GM12878 (cell line): ENCODE measurements at regions not wholly inside any gene's neighbourhood (a gene's known extent, or its start where the extent isn't known, plus 50 kb on each side); places are given as distances from the start of the nearest gene placed in this dataset.

Source experiments
- ATAC-seq: fragments of 200-7000 bp; cut with Tn5 transposase; 3 replicates; pipeline ENCODE4 v1.9.1; 2020; ENCODE audit warnings: mild to moderate bottlenecking, moderate library complexity
- BruUV-seq: library from RNA; stranded (reverse); fragments of 400-500 nt; replicated peaks from 2 replicates; lab custom pipeline; 2021; lab: Mats Ljungman, UMichigan
- CTCF ChIA-PET: fragments of 300-600 bp; sonication (Branson Sonifier 250); formaldehyde crosslinking; extraction: SDS; loops from one replicate; lab custom pipeline; 2021; ENCODE audit warnings: inconsistent platforms; lab: Yijun Ruan, JAX
- POLR2A ChIA-PET: fragments of 350-600 bp; formaldehyde crosslinking; extraction: SDS; loops from one replicate; lab custom pipeline; 2021; ENCODE audit warnings: inconsistent platforms; lab: Charles Lee
- RAD21 ChIA-PET: fragments of 300-600 bp; sonication (Branson Sonifier 250); formaldehyde crosslinking; loops from one replicate; lab custom pipeline; 2023; ENCODE audit warnings: antibody characterized with exemption; ENCODE audit not compliant: unreplicated experiment; lab: Charles Lee
- SMC1A ChIA-PET: fragments of 300-600 bp; sonication (Branson Sonifier 250); formaldehyde crosslinking; loops from one replicate; lab custom pipeline; 2023; ENCODE audit not compliant: unreplicated experiment, uncharacterized antibody; lab: Charles Lee
- DNase-seq: peaks from one replicate; pipeline ENCODE4 v3.0.0-alpha.2; 2011; ENCODE audit warnings: low read depth, low spot score
- FAIRE-seq: peaks from 3 replicates; lab custom pipeline; 2011; peaks lifted over from hg19 to GRCh38; lab: Jason Lieb, UNC
- H2AFZ ChIP-seq: 2 replicates; pipeline ENCODE4 v1.6.0; 2011; ENCODE audit warnings: low read depth, low read length, control low read depth; ENCODE audit not compliant: control insufficient read depth
- H3K27ac ChIP-seq: 2 replicates; pipeline ENCODE4 v1.5.1; 2011; ENCODE audit warnings: control low read depth; ENCODE audit not compliant: control insufficient read depth, insufficient read depth
- H3K27me3 ChIP-seq, 2 experiments: replicated peaks in 1 of 2; 2 replicates each; pipeline versions ENCODE4 v1.6.0 to v1.6.1; 2011; ENCODE audit warnings: low read length in 1 of 2; ENCODE audit not compliant: control insufficient read depth in 2 of 2, insufficient read depth in 2 of 2
- H3K36me3 ChIP-seq, 2 experiments: 2 replicates each; pipeline ENCODE4 v1.5.1; 2011; ENCODE audit warnings: low read length in 1 of 2; ENCODE audit not compliant: control insufficient read depth in 2 of 2, insufficient read depth in 2 of 2
- H3K4me1 ChIP-seq: 2 replicates; pipeline ENCODE4 v1.6.1; 2011; ENCODE audit warnings: mild to moderate bottlenecking, low read length, moderate library complexity, mixed read lengths; ENCODE audit not compliant: control insufficient read depth, insufficient read depth
- H3K4me2 ChIP-seq: 2 replicates; pipeline ENCODE4 v1.6.0; 2011; ENCODE audit warnings: control low read depth; ENCODE audit not compliant: control insufficient read depth, insufficient read depth
- H3K4me3 ChIP-seq: fragments of 200-600 bp; sonication (generic); 2 replicates; pipeline ENCODE4 v1.5.1; 2016
- H3K79me2 ChIP-seq: 2 replicates; pipeline ENCODE4 v1.6.0; 2011; ENCODE audit warnings: low read length; ENCODE audit not compliant: control insufficient read depth, insufficient read depth
- H3K9ac ChIP-seq: 2 replicates; pipeline ENCODE4 v1.8.0; 2011; ENCODE audit warnings: low read length, control low read depth, mixed read lengths; ENCODE audit not compliant: control insufficient read depth, insufficient read depth
- H3K9me3 ChIP-seq: replicated peaks from 3 replicates; pipeline ENCODE4 v1.5.1; 2011; ENCODE audit warnings: mild to moderate bottlenecking, low read length; ENCODE audit not compliant: control insufficient read depth, insufficient read depth
- H4K20me1 ChIP-seq: 2 replicates; pipeline ENCODE4 v1.6.0; 2011; ENCODE audit not compliant: control insufficient read depth, insufficient read depth
- ATF2 ChIP-seq: IDR thresholded peaks from 2 replicates; pipeline ENCODE4 v1.6.1; 2012; ENCODE audit warnings: low read length, inconsistent platforms
- BRCA1 ChIP-seq: IDR thresholded peaks from 2 replicates; pipeline ENCODE4 v1.6.1; 2011; ENCODE audit warnings: low read depth, low read length, improper control_type of control experiment
- CHD2 ChIP-seq: IDR thresholded peaks from 2 replicates; pipeline ENCODE4 v1.6.1; 2011; ENCODE audit warnings: low read depth, low read length, improper control_type of control experiment, borderline replicate concordance
- HDGF ChIP-seq: fragments of 450-650 bp; IDR thresholded peaks from 2 replicates; pipeline ENCODE4 v1.6.1; 2016; ENCODE audit warnings: antibody characterized with exemption
- IRF4 ChIP-seq: IDR thresholded peaks from 2 replicates; pipeline ENCODE4 v1.6.1; 2011; ENCODE audit warnings: low read depth, low read length
- JUND ChIP-seq: IDR thresholded peaks from 2 replicates; pipeline ENCODE4 v1.6.1; 2012; ENCODE audit warnings: low read depth, mild to moderate bottlenecking, low read length, improper control_type of control experiment, moderate library complexity
- MYB ChIP-seq: fragments of 150-350 bp; IDR thresholded peaks from 2 replicates; pipeline ENCODE4 v1.6.1; 2014; ENCODE audit warnings: mild to moderate bottlenecking, low read depth, low read length, borderline replicate concordance
- SMAD5 ChIP-seq: IDR thresholded peaks from 2 replicates; pipeline ENCODE4 v1.6.1; 2016; ENCODE audit warnings: antibody characterized with exemption, low read depth
- SMARCA5 ChIP-seq: fragments of 450-650 bp; IDR thresholded peaks from 2 replicates; pipeline ENCODE4 v1.6.1; 2017; ENCODE audit warnings: mild to moderate bottlenecking
- WGBS: methylation state at CpG from one replicate; pipeline ENCODE4 v1.1.6; 2016; ENCODE audit warnings: low lambda C conversion rate; ENCODE audit not compliant: insufficient replicate concordance, insufficient coverage; ENCODE audit errors: missing lambda C conversion rate; 5-methylcytosine and 5-hydroxymethylcytosine counted together
- in situ Hi-C: fragments of 300-500 bp; cut with MboI; formaldehyde crosslinking; loops from 9 replicates; pipeline ENCODE4 v1.14.3; 2018; ENCODE audit warnings: mixed read lengths
- intact Hi-C: fragments of 100-400 bp; cut with micrococcal nuclease; formaldehyde crosslinking; loops from one replicate; pipeline ENCODE4 v1.14.2; 2022; ENCODE audit not compliant: unreplicated experiment
- TF ChIP-seq, protein P1 (sequence below): fragments of 450-650 bp; IDR thresholded peaks from 2 replicates; pipeline ENCODE4 v1.6.1; 2017; ENCODE audit warnings: mild to moderate bottlenecking, low read depth, inconsistent platforms; ENCODE audit not compliant: poor library complexity, severe bottlenecking

DNA sequence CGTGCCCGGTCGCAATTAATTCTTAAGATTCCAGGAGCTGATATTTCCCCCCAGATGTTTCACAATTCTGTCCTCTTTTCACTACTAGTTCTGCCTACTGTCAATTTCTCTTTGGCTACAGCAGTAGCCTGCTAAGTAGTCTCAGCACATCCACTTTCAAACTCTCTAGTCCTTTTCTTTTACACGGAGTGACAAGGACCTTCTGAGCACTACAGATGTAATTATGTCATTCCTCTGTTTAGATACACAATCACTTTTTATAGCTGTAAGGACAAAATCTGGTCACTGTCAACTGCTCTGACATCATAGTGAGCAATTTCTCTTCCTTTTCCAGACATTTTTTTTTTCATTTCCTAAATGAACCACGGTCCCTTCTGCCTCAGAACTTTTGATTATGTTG, 421.7 kb upstream of the CHRM3 start:
- no peak for ATAC-seq
- no peak overlapping the region for H3K4me3 ChIP-seq
- SMC1A ChIA-PET: no interaction called here
- DNase-seq: no peak
- intact Hi-C loops (no loop called here), in situ Hi-C loops (no loop called here)
- H3K9ac ChIP-seq: no peak overlapping the region
- no peak for FAIRE-seq
- RAD21 ChIA-PET: no interaction called here
- 38% methylated on average over 4 of the region's 5 CpGs for WGBS
- no peak overlapping the region for H3K27ac ChIP-seq
- H4K20me1 ChIP-seq: no peaks in the 10 kb centered on the region
- no TSS peak for BruUV-seq
- no peaks in the 10 kb centered on the region for H3K27me3 ChIP-seq
- no peak overlapping the region for H2AFZ ChIP-seq
- H3K9me3 ChIP-seq: no peaks in the 10 kb centered on the region
- POLR2A ChIA-PET: no interaction called here
- H3K79me2 ChIP-seq: no peaks in the 10 kb centered on the region
- CTCF ChIA-PET: no interaction called here
- no peaks in the 10 kb centered on the region for H3K4me1 ChIP-seq
- no peaks in the 10 kb centered on the region for H3K36me3 ChIP-seq
- TF ChIP-seq SMARCA5 (no peak), IRF4 (no peak), ATF2 (no peak), HDGF (no peak), MYB (no peak), BRCA1 (no peak), JUND (no peak), SMAD5 (no peak), CHD2 (no peak)
- TF ChIP-seq, protein P1, sequence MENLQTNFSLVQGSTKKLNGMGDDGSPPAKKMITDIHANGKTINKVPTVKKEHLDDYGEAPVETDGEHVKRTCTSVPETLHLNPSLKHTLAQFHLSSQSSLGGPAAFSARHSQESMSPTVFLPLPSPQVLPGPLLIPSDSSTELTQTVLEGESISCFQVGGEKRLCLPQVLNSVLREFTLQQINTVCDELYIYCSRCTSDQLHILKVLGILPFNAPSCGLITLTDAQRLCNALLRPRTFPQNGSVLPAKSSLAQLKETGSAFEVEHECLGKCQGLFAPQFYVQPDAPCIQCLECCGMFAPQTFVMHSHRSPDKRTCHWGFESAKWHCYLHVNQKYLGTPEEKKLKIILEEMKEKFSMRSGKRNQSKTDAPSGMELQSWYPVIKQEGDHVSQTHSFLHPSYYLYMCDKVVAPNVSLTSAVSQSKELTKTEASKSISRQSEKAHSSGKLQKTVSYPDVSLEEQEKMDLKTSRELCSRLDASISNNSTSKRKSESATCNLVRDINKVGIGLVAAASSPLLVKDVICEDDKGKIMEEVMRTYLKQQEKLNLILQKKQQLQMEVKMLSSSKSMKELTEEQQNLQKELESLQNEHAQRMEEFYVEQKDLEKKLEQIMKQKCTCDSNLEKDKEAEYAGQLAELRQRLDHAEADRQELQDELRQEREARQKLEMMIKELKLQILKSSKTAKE: no peak
- H3K4me2 ChIP-seq: no peak overlapping the region
